NCI-H748 (cell line): ENCODE measurements at regions not wholly inside any gene's neighbourhood (a gene's known extent, or its start where the extent isn't known, plus 50 kb on each side); places are given as distances from the start of the nearest gene placed in this dataset.

ENCODE experiments used
- DNase-seq: peaks from one replicate; lab custom pipeline; 2025; ENCODE audit not compliant: unreplicated experiment; lab: John Stamatoyannopoulos, UW

DNA sequence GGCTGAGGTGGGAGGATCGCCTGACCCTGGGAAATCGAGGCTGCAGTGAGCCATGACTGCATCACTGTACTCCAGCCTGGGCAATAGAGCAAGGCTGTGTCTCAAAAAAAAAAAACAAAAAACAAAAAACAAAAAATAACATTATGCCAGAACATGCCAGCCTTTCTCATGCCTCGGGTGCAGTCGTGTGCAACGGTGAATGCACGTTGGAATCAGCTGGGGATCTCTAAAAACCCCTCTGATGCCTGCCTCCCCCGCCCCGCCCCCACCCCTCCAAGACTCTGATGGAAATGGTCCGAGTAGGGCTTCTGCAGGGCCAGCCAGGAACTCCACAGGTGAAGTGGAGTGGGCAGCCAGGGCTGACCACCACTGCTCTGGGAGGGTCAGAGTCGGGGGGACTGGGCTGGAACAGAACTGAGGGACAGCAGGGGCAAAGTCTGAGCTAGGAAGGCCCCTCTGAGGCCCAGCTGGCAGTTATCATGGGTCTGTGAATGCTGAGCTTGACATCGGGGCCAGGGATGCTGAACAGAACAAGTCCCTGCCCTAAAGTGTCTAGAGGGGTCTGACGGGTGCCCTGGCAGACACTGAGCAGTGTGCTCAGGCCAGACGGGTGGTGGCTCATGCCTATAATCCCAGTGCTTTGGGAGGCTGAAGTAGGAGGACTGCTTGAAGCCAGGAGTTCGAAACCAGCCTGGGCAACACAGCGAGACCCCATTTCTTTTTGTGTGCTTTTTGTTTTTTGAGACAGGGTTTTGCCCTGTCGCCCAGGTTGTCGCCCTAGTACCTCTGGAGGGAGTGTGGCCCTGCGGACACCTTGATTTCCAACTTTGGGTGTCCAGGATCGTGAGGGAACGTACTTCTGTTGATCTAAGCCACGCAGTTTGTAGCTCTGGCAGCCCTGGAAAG lies 193.4 kb upstream of the GSE1 start:
- DNase-seq: no peak

DNA sequence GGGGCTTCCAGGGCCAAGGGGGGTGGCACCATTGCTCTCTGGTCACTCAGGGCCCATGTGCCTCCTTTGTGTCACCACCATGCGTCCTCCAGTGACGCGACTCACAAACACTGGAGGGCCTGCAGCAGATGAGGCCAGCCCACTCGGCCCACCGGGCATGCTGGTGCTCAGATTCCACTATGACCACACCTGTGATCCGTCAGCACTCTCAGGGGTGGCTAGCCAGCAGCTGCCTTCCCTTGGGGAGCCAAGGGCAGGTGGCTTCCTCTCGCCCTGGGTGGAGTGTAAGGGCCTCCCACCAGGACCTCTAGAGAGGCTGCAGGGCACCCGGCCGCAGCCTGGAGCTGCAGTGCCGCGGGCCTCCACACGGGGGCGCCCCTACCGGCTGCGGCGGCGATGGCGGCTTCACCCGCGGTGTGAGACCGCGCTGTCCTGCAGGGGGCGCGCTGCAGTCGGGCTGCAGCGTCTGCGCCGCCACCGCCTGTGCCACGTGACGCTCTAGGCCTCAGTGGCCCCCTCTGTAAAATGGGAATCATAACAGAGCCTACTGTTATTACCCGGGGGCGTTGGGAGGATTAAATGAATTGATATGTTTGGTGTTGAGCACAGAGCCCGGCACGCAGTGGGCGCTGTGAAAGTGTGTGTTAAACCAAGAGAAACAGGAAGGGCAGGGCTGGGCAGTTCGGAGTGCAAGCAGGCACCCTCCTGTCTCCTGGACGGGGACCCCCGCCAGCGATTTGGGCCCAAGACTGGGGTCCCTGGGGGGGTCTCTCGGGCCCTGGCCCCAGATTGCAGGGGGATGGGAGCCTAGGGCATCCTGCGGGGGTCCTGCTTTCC lies 192.4 kb upstream of the GSE1 start:
- no peak for DNase-seq

DNA sequence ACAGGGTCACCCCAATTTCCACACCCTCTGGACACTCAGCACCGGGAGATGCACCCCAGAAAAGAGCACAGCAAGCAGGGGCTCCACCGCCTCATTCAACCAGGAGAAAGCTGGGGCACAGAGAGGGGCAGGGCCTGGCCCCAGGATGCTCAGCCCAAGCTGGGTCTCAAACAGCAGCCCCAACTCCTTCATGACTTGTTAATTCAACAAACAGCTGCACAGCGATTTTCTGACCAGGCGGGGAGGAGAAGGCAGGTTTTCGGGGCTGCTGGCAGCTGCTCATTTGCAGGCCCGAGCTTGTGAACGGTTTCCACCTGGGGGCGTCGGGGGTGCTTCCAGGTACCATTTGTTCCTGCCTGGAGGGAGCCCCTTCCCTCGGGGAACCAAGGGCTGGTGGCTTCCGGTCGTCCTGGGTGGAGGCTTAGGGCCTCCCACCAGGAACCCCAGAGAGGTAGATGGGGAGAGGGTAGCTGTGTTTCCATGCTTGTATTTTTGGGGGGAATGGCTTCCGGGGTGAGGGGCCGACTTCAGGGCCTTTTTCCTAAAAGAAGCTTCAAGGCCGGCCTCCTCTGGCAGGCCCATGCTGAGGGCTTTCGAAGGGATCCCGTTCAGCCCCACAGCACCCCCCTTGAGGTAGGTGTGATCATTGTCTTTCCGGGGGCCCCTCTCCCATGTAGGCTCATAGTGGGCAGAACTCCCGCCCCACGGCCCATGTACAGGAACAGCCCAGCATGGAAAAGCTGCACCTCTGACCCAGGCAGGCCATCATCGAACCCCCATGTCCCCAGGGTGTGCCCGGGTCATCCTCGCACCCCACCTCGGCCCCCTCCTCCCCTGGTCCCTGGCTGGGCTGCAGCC lies 191.6 kb upstream of the GSE1 start:
- no peak for DNase-seq

DNA sequence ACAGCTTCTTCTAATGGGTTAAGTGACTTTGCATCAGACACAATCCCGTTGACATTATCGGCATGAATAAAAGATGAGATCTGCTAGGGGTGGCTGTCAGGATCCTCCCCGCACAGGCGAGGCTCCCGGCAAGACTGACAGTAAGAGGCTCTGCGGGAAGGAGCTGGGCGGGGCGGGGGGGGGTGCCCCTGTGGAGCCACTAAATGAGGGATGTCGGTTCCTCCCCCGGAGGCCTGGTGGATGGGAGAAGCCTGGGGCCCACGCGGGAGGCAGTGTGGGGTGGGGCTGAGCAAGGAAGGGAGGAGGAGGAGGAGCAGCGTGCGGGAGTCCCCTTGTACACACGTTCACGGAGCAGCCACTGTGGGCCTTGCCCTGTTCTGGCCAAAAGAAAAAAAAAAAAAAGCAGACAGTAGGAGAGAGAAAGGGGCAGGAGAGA lies 190.9 kb upstream of the GSE1 start:
- DNase-seq: peak; percentile 75

DNA sequence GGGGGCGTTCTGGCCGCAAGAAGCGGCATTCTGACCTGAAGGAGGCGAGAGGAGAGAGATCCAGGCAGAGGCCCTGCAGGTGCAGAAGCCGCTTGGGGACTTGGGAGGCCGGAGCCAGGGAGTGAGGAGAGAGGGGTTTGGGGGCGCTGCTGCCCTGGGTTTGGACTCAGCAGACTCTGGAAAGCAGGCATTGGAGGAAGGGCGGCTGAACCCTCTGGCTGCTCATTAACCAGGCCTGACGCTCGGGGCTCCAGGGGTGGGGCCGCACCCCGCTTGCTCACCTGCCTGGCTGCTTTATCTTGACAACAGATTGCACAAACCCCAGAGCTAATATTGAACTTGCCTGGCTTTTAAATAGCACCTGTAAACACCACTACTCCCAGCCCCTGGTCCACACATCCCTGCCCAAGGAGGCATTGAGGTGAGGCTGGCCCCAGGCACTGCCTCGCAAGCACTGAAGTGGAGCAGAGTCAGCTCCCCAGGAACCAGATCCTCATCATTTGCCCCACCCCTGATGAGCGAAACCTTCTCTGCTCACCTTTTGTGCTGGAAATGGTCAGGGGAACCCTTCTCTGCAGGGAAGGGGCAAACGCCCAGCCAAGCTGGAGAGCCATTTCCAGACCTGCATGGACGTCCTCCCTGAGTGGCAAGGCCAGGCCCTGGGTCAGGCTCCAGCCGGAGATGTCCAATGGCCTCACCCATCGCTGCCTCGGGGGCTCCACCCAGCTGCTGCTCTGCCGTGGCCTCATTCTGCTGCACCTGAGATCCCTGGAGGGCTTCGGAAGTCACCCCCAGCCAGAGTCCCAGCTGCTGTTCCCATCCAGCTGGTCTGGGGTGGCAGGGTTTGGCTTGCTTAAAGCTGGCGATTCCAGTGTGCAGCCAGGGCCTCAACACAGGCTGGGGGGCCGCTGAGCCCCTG lies 190.2 kb upstream of the GSE1 start:
- DNase-seq: peak; percentile 84

DNA sequence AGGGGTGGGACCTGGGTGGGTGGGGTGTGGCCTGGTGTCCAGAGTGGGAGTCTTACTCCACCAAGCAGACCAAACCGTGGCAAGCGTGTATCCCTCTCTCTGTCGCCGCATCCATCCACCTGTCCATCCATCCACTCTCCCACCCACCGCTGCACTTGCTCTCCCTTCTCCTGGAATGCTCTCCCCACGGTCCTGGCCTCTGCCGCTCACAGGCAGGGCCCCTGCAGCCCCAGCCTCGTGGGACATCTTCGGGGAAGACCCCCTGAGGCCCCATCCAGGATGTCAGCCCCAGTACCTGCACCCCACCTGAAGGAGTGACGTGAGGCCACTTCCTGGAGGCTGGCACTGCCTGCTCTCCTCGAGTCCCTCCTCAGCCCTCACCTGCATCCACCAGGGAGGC lies 189.5 kb upstream of the GSE1 start:
- no peak for DNase-seq

DNA sequence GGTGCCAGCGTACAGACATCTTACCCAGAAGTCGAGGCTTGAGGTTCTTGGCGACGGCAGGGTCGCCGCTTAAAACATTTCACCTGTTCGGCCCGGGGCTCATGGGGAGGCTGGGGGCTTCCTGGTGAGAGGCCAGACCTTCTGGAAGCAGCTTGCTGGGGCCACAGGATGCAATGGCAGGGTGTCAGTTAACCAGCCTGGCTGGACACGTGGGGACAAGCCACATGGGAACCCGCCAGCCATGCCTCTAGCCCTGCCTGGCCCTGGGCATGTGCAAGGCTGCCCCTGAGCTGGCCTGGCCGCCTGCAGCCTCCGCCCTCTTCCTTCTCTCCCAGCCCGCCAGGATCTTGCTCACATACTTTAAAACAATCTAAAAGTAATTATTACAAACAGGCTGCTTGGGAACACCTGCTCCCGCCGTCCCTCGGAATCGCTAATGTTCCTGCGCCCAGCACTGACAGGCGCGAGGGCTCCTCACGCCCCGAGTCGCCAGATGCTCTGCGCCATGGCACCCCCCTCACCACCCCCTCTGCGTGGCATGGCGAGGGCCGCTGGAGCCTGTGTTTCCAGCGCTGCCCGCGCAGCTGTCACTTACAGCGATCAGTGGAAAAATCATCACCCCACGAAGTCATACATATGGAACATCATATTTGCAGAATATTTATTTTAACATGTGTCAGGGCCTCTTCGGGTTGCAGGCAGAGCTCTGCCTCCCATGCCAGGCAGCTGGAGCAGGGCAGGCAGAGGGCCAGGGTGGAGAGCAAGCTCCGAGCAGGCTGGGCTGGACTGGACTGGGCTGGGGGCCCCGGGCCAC lies 188.7 kb upstream of the GSE1 start:
- DNase-seq: peak; percentile 75

DNA sequence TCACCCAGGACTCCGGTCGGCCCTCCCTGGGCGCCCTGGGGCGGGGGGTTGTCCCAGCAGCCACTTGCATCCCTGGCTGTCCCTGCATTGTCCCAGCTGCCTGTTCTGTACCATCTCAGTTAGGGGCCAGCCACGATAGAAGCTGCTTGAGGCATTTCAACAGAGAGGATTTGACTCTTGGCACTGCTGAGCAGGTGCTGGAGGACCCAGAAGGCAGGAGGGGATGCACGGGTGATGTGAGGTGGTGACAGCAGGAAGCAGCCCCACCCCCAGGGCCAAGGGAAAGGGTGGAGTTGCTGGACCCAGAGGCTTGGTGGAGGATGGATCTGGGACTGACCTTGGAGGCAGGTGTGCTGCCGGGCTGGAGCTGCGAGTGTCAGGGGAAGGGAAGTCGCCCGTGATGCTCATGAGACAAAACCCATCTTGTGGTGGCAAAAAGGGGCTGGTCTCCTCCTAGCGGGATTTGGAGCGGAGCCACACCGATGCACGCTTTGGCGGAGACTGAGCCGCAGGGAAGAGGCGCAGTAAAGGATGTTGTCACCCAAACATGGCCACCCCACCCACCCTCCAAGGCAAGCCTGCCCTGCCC lies 188.0 kb upstream of the GSE1 start:
- DNase-seq: peak; percentile 63

DNA sequence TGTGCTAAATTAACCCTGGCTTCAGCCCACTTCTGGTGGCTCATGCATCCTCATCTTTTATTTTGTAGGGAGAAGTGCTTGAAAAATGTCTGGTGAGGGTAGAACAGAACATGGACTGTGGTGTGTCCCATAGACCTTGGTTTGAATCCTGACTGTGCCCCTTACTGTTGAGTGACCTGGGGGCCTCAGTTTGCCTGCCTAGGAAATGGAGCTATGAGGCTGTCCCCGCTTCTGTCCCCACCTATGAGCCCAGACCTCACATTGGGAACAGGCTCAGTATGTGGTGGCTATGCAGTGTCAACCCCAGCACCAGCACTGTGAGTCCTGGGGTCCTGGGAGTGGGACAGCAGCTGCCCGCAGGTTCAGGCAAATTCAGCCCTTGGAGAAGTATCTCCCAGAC lies 186.3 kb upstream of the GSE1 start:
- DNase-seq: no peak

DNA sequence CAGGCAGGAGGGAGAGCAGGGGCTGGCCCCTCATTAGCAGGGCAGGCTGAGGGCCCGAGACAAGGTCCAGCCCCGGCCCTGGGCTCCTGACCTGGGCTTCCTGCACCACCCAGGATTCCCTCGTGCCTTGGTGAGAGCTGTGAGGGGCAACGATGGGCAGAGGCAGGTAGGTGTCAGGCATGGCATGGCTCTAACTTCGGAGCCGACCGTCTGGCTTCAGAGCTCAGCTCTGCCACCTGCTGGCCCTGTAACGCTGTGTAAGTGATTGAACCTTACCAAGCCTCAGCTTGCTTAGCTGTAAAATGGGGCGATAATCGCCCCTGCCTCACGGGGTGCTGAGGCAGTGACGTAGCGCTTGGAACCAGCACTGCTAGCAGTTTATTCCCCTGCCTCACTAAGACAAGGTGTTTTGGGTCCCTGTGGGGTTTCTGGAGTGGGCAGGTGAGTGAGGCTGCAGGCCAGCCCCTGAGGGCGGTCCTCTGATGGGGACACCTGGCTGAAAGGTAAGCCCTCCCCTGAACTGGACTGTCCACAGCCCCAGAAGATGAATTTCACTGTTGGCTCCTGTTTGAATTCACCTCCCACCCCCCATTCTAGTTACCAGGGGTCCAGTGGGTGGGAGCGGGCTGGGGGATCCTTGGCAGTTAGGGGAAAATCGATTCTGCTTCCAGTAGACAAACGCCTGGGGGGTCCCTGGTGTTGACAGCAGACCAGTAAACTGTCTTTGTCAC lies 184.8 kb upstream of the GSE1 start:
- DNase-seq: peak; percentile 57

DNA sequence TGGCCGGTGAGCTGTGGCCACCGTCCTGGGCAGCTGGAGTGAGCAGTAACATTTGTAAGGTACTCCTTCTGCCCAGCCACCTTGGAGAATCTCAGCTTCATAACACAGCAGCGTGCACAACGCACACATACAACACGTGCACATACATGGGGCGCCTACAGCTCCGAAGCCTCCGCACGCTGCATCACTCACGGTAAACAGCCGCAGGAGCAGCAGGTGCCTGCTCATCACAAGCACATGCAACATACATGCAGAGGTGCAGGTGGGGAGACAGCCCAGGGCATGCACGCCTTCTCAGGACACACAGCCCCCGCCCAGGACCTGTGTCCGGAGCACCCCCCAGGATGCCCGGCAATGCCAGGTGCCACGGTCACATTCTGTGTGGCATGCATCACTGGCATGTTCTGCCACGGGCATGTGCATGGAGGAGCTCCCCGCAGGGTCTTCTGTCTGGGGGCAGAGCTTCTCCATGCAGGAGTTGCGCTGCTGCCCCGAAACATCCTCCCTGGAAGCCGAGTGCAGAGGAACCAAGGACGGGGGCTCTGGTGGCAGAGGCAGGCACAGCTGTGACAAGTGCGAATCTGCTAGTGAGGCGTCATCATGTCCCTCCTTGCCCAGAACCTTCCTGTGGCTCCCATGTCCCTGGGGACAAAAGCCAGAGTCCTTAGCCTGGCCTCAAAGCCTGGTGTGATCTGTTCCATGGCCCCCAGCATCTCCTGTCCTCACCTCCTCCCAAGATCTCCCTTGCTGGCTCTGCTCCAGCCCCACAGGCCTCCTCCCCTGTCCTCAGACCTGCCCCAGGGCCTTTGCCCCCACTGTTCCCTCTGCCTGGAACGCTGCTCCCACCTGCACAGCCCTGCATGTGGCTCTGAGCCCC lies 184.0 kb upstream of the GSE1 start:
- no peak for DNase-seq

DNA sequence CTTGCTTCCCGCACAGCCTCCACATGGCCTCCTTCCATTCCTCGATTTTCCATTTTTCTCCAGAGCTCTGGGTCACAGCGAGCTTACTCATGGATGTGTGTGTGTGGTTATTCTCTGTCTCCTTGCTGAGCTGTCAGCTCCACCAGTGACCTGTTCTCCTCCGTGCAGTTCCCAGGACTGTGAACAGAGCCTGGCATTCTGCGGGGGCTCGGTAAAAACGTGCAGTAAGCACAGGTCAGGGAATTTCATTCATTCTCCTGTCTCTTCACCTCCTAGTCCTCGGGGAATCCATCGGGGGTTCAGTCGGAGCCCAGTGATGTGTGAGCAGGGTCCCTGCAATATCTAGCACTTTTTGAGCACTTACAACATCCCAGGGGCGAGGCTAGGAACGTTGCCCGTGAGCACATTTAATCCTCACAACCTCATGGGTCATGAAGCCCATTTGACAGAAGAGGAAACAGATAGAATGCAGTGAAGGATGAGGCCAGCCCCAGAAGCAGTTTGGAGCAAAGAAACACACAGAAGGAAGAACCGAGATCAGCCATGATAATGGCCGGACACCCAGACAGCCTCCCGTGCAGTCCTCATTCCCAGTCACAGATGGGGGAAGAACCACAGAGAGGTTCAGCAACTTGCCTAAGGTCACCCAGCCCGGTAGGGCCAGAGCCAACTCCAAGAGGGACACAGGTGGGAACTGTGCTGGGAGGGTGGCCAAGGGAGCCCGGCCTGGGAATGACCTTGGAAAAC lies 183.2 kb upstream of the GSE1 start:
- no peak for DNase-seq

DNA sequence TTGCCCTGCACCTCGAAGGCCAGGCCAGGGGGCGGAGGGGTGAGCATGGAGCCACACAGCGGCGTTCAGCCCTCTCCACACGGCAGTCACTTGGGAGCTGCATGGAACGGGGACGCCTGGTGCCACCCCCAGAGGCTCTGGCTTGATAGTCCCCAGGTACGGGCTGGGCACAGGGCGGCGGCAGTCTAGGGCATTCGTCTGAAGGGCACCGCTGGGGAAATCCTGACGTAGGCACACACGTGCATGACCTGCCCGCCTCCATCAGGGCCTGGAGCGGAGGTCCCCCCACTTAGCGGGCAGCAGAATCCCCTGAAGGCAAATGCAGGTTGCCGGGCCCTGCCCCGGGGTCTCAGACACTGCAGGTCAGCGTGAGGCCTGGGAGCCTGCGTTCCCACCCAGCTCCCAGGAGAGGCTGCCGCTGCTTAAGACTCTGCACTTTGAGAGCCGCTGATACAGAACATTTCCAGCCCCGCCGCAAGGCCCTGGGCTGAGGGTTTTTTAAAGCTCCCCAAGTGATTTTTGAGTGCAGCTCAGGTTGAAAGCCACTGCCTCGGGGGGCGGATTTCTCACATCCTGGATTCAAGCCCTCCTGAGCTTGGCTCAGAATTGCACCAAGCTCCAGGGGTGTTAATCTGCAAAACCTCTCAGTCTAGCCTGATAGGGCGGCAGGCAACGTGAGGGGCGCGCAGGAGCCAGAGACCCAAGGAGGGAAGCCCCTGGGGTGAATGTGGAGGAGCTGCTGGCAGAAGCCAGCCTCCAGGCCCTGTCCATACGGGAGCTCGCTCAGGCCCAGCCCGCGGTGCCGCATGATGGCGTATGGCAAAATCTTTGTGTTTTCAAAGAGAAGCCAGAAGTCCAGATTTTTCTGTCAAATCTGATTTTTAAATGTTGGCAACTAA lies 182.3 kb upstream of the GSE1 start:
- no peak for DNase-seq

DNA sequence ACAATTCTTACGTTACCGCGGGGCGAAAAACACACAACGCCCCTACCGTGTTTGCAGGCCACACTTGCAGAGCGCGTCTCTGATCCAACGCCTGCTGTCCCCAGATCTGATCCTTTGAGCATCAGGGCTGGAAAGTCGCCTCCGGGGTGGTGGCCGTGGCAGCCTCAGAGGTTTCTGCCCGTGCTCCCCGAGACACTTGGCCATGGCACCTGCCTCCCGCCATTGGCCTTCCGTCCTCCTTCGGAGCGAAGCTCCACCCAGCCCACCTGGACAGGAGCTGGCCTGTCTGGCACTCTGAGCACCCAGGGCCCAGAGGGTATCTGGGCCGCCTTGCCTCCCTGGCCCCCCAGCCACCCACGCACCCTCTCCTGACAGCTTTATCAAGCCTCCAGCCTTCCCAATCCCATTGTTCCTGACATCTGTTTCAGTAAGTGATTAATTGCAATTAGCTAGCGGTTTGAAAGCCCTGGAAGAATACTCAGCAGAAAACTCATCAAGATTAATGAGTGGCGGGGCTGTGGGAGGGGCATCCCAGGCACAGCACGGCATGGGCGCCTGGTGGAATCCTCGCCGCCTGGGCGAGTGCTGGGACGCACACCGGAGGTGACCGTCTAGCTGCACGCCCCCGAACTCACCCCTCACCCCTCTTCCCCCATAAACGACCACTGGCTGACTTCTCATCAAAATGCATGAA lies 181.5 kb upstream of the GSE1 start:
- peak; percentile 34 for DNase-seq

DNA sequence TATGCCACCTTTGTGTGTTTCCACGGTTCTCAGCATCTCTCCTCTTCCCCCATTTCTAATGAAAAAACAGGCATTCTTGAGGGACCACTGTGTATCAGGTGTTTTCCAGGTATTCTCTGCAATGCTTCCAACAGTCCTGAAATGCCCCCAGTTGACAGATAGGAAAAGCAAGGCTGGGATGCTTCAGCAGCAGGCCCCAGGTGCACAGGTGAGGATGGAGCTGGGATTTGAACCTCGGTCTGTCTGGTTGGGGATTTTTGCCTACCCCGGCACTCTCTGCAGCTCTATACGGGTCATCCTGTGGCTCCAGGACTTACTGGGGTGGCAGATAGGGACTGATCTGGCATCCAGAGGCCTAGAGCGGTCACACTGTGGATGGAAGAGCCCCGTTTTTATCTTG lies 180.5 kb upstream of the GSE1 start:
- no peak for DNase-seq
